GM19043 (cell line): ENCODE measurements at regions not wholly inside any gene's neighbourhood (a gene's known extent, or its start where the extent isn't known, plus 50 kb on each side); places are given as distances from the start of the nearest gene placed in this dataset.

Experiments
- ATAC-seq: cut with Tn5 transposase; IDR thresholded peaks from one replicate; pipeline ENCODE4 v1.9.1; 2021; ENCODE audit warnings: low read depth; ENCODE audit not compliant: unreplicated experiment

DNA sequence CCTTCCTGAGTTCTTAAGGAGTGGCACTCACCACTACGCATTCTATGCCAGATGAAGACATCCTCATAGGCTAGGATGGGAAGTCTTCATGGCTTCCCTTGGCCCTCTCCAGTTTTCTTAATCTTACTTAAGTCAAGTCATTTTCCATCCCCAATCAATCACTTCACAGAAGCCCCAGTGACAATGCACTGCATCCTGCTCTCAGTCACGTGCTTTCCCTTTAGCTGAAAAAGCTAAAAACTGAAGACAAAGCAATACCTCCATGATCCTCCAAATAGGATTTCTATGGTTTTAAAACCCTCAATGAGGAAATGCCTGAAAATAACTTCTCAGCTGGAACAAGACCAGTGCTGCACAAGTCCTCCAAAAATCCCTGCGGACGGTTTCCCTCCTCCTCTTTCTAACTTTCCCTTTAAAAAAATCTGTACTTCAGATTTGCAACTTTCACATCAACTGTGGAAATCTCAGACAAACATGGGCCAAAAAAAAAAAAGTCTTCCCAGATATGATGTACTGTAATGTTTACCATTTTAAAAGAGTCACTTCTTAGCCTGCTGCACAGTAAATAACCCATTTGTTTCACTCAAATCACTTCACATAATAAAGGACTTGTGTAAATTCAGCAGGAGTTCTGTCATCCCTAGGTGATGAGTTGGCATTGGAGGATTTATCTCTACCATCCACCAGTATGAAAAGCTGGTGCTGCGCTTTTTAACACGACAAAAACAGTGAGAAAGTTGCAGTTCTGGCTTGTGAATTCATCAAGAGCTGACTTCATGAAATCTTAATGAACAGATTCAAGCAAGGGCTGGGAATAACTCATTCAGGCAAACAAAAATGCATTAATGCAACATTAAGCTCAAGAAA, 590.0 kb upstream of the NOX3 start:
- no peak for ATAC-seq

DNA sequence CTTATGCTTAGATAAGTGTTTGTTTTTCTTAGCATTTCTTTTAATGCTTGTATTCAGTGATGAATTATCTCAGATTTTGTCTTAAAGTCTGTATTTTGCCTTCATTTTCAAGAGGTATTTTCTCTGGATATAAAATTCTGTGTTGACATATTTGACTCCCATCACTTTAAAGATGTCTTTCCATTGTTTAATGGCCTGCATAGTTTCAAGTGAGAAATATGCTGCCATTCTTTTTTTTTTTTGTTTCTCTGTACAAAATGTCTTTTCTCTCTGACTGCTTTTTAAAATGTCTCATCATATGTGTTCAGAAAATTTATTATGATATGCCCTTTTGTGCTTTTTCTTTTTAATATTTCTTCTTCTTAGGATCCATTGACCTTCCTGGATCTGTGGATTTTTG, 578.0 kb upstream of the NOX3 start:
- ATAC-seq: no peak

DNA sequence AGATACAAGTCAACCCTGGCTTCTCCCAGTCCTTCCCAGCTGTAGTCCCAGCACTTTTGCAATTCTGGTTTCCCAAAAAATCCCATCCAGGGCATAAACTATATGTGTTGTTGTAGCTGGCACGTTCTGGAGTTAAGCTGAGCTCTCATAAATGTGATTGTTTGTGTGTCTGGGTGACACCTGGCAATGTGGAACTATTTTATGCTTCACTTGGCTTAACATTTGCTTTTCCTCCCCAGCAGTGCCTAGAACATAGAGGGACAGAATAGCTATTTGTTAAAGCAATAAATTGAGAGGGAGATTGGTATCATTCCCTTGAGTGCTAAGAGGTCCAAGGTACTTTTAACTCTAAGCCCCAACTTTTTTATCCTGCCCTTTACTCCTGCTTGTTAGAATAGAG, 575.9 kb upstream of the NOX3 start:
- no peak for ATAC-seq

DNA sequence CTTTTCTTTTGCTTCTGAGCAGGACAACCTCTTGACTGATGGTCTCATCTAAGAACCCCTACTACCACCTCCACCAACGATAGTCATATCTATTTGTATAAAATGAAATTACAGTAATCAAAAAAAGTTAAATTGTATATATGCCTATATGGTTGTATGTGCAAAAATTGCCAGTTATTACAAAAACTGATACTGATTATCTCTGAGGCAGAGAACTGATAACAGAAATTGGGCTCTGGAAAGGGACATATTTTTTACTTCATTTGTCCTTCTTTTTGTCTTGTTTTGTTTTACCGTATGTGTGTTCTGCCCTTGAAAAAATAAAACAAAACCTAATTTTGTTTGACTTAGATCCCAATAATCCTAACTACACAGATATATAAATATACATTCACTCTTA, 574.4 kb upstream of the NOX3 start:
- no peak for ATAC-seq

DNA sequence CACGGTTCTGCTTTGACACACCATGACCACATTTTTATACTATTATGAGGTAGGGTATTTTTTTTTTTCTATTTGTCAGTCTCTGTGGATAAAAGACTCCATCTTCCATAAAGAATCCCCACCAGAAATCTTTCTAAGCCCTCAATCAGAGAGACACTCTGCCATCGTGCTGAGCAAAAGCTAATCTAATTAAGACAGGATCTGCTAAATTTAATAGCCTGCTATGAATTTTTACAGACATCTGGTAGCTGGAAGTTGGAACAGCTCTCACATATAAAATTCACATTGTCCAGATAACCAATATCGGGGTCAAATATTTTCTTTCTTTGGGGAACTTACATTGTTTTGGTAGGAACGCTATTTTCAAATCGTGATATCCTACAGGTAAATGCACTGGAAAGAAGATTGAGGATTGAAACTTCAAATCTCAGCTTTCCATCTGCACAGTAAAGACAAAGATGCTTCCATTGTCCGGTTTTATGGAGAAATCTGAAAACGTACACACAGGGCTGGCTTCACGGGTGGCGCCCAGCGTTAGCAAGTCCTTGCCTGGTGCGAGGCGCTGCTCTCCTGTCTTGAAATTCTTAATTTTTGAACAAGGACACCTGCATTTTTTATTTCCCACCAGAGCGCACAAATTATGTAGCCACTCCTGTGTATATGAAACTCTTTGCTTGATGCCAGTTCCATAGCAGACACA, 573.8 kb upstream of the NOX3 start:
- ATAC-seq: no peak

DNA sequence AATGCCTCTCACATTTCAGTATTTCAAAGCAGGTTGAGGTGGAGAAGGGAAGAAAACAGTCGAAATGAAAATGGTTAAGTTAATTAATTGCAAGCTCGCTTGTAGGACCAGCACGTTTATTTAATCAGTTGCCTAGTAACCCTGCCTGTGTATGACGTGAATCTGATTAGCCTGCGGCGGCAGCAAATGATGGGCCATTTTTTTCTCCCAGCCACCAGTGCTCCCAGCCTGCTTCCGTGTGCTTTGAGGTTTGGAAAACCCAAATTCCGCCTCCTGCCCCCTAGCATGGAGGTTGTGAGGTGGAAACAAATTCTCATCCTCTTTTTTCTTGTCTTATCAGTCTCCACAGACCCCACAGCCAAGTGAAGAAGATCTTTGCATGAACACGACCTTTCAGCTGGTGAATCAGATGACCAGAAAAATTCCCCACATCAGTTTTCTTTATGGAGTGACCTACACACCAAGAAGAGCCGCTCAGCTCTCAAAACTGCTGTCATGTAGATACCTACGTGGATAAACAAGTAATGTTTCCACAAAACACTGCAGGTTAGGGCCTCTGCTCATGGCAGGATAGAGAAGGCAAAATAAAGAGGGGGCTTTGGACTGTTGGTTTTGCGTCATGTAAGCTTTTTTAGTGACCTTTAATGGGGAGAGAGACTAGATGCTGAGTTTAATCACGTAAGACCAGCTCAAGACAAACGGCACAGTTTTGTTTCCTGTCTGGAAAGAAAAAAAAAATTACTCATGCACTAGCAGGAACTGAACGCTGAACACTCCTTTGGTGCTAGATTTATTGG, 572.9 kb upstream of the NOX3 start:
- ATAC-seq: no peak

DNA sequence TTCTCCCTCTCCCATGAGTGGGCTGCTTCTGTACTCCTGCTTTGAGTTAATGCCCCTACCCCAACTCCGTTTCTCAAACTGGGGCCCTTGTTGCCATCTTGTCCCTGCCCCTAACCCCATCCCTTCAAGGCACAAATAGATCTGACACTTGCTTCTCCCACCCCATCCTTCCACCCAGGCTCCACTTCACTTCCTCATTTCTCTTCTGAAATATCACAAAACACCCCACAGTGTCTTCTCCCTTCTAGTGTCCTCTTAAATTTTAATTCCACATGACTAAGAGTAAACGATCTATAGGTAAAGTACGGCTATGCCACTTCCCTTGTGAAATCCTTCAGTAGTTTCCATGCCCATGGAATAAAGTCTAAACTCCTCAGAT, 571.6 kb upstream of the NOX3 start:
- no peak for ATAC-seq

DNA sequence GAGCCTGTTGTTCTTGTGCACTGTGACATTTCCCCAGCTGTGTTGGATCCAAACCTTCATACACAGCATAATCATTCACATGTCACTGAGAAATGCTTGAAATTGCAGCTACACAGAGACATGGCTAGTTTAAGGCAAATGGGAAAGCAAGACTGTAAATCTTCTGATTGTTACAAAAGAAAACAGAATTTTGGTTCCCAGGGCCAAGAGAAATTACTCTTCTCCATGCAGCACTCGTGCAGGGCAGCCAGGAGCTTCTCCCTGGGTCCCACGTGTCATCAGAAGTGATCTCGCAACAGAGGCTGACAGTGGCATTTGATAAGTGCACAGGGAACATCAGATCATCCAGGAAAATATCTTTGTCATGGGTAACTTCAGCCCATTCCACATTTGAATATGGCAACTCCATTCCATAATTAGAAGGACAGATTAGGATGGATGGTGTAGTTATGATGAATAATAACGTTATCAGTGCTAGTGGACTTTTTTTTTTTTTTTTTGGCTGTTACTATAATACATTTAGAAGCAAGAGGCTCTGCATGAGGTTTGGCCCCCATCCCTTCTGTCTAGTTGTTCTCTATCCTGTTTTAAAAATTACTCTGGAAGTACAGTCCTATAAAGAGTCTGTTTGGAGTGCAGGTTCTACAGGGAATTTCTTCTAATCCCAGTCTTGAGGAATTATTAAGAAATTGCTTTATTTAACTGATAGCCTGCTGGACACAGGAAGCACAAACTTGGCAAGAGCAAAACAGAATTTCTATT, 571.0 kb upstream of the NOX3 start:
- ATAC-seq: no peak

DNA sequence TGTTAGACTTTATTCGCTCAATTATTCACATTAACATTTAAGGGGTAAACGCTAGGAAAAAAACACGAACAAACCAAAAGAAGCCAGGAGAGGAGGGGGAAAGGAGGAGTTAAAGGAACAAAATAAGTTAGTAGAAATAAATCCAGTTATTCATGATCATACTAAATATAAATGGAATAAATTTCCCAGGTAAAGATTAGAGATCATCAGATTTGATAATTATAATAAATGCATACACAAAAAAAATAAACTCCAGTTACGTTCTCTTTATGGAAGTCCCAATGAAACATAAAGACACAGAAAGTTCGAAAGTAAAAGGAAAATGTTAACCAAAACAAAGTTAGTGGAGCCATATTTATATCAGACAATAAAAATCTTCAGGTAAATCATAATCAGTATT, 568.7 kb upstream of the NOX3 start:
- no peak for ATAC-seq

DNA sequence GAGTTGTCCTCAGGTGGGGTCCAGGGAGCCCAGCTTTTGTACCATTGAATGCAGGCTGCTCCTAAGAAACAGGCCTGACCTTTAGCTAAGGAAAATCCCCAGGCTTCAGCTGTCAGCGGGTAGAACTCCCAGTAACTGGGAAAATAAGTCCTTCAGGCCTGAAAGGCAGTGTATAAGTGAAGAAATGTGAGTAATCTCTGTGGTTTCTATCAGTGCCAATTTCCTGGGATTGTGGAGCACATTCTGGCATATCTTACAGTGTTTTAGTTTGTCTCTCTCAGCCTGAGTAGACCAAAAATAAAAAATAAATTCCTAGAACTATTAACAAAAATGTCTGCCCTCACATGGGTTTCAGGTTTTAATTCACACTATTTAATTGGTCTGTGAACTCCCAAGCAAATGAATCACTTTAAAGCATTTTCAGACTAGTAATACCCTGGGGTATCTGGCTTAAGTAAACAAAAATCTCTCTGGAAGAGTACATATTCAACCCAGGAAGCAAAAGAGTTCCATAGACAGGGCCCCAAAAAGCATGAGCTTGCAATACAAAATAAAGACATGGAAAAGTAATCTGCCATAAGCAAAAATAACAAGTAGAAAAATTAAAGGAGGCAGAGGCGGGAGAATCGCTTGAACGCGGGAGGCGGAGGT, 566.2 kb upstream of the NOX3 start:
- no peak for ATAC-seq

DNA sequence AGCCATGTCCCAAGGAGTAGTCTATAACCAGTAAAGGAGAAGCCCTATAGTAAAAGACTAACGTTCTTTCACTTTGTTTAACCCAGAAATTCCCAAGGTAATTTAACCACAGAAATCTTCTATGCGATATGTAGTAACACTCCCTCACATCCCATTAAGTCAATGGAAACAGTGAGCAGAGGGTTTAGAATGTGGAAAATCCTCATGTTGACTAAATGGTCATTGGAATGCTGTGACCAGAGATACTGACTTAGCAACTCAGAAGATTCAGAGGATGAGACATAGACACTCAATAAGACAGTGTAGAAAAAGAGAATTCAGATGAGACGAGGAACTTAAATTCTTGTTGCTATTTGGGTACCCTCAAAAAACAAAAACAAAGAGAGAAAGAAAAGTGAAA, 562.2 kb upstream of the NOX3 start:
- ATAC-seq: no peak

DNA sequence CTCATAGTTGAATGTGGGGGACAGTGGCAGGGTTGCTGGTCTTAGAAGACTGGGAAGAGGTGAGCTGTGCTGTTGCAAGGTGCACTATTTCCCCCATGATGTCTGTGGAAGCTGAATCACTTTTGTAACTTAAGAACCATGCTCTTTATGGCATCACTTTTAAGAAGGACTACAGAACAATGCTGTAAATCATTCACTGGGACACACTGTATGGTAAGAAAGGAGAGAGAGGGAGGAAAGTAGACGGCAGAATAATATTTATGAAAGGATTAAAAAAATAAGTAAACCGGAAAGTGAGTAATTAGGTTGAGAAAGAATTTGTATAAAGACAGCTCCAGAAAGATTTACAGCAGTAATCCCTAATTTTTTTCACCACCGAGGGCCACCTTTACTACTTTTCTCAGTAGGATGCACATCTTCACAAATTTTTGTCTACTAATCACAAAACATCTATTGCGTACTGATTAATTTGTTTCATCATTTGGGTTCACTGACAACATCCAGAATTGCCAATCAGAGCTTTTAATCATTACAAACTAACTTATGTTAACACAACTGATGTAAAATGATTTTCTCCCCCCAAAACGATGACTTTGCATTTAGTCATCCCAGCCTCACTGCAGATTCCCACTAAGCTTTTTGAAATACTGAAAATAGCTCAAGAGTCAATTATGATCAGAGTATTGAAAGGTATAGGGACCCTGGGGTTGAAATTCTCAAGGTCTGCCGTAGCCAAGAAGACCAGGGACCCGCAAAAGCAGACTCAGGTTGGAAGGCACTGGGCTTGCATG, 560.7 kb upstream of the NOX3 start:
- ATAC-seq: no peak

DNA sequence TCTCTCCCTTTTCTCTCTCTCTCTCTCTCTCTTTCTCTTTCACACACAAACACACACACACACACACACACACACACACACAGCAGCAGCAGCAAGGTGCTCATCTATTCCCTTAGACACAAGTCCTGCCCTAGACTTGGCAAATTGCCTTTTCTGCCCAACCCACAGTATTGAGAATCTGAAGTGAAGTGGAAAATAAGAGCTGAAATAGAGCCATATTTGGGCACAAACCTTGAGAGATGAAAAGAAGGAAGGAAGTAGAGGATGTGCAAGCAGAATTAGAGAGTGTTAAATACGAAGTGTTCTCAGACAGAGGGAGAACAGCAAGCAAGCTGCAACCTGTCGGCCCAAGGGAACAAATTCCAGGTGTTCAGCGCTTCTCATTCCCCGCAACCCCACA, 557.5 kb upstream of the NOX3 start:
- ATAC-seq: no peak

- ATAC-seq: no peak
Measured at GRCh38 chr6:156009656-156010055, 554.0 kb upstream of the NOX3 start.

DNA sequence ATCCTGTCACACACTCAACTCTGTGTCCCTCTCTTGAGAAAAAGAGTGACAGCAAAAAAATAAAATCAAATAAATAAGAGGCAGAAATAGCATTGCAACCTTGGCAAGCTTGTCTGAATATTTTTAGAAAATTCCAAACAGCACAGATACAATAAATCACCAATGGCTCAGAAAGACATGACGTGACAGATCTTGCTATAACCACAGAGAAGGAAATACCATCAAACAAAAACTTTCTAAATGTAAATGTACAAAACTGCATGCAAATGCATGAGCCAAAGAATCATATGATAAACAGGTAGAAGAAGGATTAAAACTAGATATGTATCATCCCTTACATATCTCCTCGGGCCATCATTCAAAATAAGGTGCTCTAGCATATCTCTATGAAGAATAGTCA, 549.2 kb upstream of the NOX3 start:
- ATAC-seq: no peak

GRCh38 chr6:155996151-155996550, 540.5 kb upstream of the NOX3 start:
- ATAC-seq: no peak

DNA sequence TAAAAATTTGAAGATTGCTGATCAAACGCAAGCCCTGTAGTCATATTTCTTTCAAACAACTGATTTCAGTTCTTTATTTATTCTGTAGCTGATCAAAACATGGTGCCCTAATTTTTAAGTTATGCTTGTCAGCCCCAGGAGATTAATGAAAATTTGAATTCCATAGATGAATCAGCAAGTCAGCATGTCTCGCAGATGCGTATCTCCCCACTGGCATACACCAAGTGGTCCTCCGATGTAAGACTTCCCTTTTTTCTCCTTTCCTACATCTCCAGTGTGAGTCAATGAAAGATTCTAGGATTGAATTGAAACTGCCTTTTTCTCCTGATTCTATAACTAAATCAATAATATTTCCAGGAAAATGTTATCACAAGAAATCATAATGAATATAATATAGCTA, 539.6 kb upstream of the NOX3 start:
- ATAC-seq: no peak

- no peak for ATAC-seq
Measured at GRCh38 chr6:155994086-155994485, 538.4 kb upstream of the NOX3 start.

DNA sequence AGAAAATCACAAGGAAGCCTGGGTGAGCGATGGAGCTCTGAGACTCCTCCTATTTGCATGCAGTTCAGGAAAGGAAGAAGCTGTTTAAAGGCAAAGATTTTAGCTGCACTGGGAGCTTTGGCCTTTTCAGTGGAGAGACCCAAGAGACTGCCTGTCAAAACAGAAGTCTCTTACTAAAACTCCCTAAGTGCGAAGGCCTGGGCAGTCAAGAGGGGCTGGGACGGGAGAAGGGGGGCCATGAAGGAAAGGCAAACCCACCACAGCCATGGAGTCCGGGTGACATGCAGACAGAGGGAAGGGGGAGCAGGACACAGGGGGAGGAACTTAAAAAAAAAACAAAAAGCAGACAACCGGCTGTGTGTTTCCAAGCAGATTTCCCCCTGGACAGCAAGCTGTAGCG, 537.6 kb upstream of the NOX3 start:
- ATAC-seq: no peak
